ENCODE measurements at regions not wholly inside any gene's neighbourhood (a gene's known extent, or its start where the extent isn't known, plus 50 kb on each side); places are given as distances from the start of the nearest gene placed in this dataset.

DNA sequence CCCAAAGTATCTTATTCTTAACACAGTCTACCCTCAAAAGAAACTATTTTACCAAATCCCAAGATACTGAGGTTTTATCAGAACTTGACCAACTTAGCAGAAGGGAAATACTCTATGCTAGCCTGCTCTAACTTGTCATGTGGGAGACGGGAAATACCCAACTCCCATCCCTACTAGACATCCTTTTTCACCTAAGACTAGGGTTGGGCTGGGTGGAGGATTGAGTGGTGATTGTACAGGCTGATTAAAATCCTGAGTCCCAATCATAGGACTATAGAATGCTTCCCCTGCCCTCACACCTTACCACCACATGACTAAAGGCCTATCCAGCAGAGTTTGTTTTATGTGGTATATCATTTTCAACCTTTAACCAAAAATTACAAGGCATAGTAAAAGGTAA lies 786.5 kb downstream of the TAF11L14 start:
- TF ChIP-seq EZH2 (IDR thresholded peaks at IDR 0.05; ENCODE audit: insufficient read depth, poor library complexity, severe bottlenecking) (no peak), EZH2phosphoT487 (IDR thresholded peaks at IDR 0.05; ENCODE audit: insufficient read depth, low read depth) (no peak)
